Stimulated activated CD8-positive, alpha-beta memory T cell treated with anti-CD3 and anti-CD28 coated beads, Interleukin-4, amount 100 ng/mL, for 4 hours (primary cell): ENCODE measurements at regions not wholly inside any gene's neighbourhood (a gene's known extent, or its start where the extent isn't known, plus 50 kb on each side); places are given as distances from the start of the nearest gene placed in this dataset.

Experiments used
- DNase-seq, 2 donors: peaks; one replicate each; pipeline ENCODE4 v3.0.0-alpha.2; 2020; ENCODE audit warnings: low read depth in 2 of 2, low spot score in 1 of 2

DNA sequence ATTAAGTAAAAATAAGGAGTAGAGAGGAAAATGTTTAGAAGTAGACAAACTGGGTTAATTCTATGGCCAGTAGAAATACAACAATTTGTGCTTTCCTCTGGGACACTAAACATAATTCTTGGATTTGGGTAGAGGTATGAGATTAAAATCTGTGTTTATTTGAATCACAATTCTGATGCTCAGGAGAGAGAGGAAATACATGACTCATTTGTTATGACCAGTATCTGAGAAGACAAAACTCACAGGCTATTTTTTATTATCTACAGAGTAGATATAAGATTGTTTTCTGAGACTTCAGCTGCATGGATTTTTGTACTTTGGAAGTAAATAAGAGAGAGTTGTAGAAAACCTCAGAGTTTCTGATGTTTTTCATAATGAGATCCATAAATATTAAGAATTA is 315.7 kb upstream of the CWC22 start:
- DNase-seq, result no peak

DNA sequence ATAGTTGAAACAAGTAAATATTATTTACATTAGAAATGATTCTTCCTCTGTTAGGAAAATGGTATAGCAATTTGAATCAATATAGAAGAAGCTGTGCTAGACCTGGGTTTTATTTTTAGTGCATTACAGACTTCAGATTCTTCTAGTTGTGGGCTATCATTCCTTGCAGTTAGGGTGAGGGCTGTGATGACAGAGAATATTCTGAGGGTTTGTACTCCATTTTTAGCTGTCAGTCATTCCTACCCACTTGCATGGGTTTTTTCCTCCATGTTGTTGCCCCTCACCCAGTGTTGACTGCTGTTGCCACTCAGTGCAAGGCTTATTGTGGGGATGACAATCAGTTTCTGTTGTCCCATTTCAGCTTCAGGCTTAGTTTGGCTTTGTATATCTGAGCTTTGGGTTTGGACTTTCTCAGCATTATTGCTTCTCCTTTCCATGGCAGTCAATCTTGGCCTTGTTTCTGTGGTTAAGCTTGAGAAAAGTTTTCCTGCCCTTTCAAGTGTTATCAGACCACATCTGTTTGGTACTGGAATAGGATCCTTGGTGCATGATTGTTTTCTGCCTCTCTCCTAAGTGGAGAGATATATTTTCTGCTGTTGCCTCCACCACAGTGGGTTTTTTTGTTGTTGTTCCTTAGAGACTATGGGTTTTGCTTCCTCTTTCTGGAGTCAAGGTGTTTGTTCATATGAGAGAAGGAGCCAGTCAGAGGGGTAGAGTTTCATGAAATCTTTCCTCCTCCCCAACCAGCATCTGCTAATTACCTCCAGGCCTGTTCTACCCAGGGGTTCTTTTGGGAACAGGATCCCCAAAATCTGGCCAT is 312.7 kb upstream of the CWC22 start:
- DNase-seq, result no peak

DNA sequence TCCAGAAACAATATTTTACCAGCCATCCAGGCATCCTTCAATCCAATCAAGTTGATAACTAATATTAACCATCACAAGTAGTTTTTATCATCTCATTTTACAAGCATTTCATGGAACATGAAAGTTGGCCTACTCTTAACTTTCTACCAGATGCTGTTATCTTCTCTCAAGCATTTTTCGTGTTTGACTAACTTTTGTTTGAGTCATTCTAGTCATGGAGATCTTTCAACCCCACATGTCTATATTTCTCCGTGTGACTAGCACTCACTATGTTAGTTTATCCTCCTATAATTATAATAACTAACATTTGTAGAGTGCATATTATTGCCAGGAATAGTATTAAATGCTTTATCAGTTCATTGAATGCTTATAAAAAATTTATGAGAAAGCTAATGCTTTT is 307.0 kb upstream of the CWC22 start:
- no peak for DNase-seq

DNA sequence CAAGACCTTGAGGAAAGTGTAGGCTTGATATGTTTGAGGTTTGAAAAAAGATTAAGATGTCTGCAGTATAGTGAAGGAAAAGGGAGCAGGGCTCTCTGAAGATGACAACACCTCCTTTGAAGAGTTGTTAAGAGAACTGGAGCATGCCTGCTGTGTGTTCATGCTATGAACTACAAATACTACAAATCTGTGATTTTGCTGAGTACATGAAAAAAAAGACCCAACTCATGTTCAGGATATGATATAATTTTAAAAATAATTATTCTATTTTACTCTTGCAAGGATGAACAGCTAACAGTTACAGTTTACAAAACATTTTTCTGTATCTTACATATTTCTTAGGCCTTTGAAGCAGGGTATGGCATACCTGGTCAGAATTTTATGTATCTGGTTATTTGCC is 305.4 kb upstream of the CWC22 start:
- no peak for DNase-seq

DNA sequence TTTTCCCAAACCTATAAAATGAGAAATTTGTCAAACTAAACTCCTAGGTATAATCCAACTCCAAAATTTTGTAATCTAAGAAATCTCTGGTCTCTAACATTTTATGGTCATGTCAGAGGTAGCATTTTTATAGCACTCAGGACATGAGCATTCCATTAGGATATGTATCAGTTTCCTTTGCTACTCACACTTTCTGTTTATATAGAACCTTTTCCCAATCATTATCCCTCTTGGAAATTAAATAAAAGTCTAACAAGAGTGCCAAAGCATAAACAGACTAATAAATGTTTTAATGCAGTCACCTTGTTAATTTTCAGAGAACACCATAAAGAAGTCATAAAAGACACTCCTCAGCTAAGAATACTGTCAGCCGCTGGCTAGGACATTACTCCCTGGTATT is 300.0 kb upstream of the CWC22 start:
- no peak for DNase-seq

DNA sequence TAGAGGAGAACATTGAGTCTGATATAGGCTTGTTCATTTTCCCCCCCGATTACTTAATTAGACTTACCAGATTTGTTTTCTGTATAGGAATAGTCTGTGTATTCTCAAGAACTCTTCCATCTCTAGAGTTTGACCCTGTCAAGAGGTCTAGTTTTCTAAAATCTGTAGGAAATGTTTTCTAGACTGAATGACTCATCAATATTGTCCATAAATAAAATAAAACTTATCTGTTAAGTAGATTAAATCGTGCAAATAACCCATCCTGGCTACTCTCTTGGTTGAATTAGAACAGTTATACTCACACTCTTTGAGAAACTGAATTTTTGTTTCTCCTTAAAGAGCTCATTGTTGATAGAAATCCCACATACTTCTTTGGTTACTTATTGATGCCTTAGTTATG is 299.2 kb upstream of the CWC22 start:
- no peak for DNase-seq

DNA sequence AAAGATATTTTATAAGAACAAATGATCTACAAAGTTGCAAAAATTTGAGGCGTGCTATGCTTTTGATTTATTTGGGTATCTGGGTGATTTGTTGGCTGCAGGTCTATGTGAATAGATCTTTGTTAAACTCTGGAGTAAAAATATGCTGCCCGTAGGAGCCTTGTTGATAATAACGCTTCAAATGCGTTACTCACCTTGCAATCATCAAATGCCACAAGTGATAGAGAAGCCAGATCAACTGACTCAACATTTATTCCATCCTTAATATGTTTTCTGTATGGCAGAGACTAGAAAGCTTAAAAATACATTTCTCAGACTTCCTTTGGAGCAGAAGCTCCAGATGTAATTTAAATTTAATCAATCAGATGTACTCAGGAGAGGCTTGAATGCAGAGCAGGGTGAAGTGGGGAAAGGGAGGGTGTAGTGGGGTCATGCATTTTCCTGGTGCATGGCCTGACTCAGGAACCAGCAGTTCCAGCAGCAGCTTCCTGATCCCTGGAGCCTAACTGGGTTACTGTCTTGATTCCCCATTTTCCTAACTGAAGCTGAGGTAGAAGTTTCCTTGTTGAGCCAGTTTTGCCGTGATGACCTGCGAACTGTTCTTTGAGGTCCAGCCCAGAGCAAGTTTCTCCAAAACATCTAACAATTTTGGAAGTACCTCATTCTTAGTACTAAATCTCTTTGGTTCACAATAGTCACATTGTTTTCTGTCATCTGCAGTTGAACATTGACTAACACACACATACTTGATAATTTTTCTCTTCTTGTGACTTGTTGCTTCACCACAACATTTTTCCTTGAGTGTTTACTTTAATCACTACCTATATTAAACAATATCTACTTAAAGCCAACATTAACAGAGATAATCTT is 284.7 kb upstream of the CWC22 start:
- no peak for DNase-seq

DNA sequence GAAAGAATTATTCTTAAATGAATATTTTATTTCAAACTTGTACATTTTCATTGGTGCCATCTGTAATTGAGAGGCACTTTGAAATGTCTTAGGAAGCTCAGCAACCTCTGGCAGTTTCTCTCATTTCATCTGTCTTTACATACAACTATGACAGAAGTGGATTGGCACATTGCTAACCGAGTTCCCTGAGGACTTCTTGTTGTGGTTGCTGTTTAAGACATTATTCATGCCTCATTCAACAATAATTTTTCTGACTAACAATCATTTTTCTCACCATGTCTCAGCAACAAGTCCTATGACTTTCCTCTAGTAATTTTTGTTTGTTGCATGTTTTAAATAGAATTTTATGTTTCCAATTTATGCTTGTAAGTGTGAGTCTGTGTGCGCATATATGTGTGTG is 284.0 kb upstream of the CWC22 start:
- DNase-seq, result no peak

DNA sequence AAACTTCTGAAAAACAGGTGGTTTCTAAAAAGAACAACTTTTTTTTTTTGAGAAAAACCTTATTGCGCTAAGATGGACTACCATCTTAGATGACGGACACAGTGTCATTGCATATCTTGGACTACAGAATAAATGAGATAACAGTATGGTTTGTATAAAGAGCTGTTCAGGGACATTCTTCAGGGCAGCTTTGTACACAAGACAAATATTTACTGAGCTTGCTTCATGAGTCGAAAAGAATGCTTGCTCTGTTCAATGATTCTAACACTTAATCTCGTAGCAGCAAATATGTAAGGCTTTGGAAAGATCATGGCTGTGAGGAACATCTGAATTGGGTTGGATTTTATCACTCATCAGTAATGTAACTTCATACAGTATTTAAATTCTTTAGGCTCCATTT is 282.5 kb upstream of the CWC22 start:
- DNase-seq, result no peak

DNA sequence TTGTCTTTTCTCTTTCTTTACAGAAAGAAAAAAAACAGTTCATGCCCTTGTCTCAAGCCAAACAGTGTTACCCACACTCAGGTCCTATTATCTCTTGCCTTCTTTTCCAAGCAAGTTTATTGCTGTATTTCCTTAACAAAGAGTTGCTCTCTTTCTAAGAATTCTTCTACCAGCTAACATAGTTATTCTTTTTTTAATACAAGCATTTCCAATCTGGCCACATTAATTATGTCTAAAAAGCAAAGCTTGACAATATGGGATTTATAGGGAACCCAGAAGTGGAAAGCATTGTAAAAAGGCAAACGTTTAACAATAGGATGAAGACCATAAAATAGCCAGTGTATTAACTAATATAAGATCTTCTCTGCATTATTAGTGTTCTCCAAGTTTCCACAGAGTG is 272.5 kb upstream of the CWC22 start:
- DNase-seq, result no peak

DNA sequence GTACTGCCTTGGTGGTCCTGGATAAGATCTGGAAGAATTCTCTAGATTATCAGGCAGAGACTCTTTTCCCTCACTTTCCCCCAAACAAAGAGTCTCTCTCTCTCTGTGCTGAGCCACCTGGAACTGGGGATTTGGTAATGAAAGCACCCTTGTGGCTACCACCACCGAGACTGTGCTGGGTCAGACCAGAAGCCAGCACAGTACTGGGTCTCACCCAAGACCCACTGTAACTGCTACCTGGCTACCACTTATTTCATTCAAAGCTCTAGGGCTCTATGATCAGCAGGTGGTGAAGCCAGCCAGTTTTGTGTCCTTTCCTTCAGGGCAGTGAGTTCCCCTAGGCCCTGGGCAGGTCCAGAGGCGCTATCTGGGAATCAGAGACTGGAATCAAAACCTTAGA is 269.6 kb upstream of the CWC22 start:
- DNase-seq, result no peak

DNA sequence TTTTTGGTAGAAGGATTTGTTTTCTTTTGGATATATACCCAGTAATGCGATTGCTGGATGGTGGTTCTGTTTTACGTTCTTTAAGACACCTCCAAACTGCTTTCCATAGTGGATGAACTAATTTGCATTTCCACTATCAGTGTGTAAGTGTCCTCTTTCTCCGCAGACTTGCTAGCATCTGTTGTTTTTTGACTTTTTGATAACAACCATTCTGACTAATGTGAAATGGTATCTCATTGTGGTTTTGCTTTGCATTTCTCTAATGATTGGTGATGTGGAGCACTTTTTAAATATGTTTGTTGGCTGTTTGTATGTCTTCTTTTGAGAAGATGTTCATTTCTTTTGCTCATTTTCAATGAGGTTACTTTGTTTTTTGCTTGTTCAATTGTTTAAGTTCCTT is 260.9 kb upstream of the CWC22 start:
- DNase-seq, result no peak

DNA sequence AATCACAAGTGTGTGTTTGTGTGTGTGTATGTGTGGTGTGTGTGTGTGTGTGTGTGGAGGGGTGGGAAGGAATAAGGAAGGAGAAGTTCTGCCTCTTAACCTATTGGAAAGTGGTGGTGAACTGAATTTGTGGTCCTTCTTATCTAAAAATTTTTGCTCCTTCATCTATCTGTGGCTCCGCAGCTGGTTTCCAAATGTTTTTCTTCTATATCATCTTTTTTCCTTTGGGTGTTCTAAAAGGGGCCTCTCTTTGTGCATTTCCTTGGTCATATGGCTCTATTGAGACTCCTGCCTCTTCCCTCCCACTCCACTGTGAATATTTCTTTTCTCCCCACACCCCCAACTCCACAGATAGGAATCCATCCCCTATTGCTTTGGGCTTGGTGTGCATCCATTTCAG is 254.9 kb upstream of the CWC22 start:
- no peak for DNase-seq

DNA sequence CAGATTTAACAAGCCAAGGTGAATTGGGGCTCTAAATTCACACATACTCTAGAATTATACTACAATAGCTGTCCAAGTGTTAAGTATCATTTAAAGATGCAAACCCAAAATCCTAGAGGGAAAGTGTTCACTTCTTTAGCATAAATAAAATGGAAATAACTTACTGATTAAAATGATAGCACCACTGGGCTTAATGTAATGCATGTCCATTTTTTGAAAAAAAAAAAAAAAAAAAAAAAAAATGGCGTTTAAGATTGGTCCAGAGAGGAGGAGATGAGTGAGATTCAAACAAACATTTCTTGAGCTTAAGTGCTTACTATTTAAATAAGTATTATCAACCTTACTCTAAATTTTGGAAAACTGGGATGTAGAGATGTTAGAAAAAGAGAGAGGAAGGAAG is 251.5 kb upstream of the CWC22 start:
- DNase-seq, result no peak

DNA sequence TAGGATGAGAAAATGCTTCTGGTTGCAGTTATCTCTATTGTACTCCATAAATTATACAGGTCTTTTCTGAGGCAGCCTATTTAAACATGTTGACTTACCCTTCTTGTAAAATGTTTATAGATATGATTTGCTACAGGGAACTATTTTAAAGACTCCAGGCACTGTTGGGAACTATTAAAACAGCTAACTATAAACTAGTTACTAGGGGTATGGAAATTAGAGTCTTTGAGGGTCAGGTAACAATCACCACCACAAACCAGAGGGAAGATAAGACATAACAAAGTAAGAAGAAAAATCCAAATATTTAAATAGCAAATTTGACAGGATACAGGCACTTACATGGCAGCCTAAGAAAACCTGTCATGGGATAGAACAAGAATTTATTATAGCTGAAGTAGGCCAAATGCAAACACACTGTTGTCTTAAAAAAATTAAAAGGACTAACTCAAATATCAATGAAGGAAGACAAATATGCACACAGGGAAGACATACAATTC is 251.0 kb upstream of the CWC22 start:
- no peak for DNase-seq

DNA sequence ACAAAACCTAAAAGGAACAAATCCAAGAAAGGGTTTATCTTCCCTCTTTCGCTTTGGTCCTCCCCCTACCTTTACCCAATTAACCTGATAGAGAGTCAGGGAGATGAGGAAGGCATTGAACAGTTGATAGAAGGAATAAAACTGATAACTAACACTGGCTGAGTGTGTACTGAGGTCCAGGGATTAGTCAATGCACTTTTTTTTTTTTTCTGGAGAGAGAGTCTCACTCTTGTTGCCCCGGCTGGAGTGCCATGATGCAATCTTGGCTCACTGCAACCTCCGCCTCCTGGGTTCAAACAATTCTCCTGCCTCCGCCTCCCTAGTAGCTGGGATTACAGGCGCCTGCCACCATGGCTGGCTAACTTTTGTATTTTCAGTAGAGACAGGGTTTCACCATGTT is 250.2 kb upstream of the CWC22 start:
- DNase-seq, result no peak

DNA sequence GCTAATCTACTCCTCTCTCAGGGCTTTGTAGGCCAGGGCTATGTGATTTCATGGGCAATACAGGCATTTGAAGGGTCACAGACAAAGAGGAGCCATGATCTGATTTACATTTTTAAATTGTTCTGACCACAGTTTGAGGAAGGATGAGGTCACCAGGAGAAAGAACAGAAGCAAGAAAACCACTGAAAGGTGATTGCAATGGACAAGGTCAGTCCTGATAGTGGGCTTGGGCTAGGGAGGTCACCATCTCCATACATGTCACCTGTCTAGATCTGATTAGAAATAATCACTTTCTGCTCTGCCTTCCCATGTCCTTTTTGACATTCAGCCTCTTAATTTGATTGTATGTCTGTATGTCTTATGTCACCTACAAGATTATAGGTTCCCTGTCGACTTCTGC is 248.9 kb upstream of the CWC22 start:
- no peak for DNase-seq

DNA sequence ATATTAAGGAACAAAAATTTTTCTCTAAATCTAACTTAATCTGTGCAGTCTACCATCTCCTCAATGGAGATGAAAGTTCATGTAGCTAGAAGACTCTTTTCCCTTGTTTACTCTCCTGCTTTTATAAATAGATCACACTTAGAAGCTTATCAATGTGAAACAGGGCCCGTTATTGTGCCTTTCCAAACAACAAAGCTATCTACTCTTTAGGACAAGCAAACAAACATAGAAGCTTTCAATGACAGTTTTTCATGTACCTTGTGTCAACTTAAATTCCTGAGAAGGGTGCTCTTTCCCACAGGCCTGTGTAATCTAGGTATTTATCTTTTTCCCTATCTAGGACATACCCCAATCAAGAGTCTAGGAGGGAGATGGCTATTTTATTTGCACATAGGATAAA is 247.8 kb upstream of the CWC22 start:
- no peak for DNase-seq

DNA sequence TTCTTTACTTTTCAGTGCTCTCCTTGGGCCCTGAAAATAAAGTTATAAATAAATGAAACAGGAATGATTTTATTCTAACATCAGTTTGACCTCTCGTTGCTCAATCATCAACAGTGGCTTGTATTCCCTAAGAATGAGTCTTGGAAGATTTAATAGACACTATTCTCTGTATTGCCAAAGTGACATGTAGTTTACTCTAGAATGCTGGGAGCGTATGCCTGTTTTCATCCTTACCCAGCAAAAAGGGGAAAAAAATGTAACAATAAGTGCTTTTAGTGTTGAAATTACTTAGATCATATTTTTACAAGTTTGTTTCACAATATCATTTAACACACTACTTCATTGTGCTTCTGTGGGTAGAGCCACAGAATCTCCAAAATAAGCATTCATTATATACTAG is 240.6 kb upstream of the CWC22 start:
- no peak for DNase-seq

DNA sequence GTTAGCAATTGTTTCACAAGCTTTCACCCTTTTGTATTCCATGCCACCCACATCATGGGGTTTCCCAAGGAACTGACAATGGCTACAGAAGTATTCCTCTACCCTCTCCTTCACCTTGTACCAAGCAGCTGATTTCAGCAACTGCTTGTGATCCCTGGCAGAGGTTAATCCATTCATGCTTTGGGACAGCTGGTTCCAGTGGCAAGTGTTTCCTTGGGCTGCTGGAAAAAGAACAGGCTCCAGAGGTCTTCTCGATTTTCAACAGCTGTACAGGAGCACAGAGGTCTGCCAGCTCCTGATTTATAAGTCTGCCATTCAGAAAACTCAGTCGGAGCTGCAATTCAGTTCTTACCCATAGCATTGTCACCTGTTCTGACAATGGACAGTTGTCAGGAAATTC is 239.2 kb upstream of the CWC22 start:
- no peak for DNase-seq

DNA sequence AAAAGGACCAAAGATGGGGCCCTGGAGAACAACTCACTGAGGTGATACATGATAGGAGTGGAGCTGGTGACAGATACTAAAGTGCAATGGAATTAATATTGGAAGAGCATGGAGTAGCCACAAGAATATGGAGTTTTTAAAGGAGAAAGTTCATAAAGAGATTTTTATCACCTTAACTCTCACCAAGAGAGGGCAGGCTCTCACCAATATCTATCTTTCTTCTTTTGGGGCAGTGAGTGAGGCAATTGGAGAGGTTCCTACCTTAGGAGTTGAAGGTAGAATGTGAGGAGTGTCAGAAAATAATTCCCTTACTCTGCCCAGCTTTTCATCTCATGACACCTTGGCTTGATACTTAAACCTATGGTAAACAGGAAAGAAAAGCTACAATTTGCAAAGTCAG is 233.7 kb upstream of the CWC22 start:
- DNase-seq, result no peak

DNA sequence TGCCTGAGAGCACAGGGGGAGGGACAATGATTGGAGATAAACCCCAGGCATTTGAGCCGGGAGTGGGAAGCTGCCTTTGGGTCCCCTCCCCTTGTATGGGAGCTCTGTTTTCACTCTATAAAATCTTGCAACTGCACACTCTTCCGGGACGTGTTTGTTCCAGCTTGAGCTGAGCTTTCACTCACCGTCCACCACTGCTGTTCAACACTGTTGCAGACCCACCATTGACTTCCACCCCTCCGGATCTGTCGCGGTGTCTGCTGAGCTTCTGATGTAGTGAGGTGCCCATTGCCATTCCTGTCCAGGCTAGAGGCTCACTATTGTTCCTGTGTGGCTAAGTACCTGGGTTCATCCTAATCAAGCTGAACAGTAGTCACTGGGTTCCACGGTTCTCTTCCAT is 231.6 kb upstream of the CWC22 start:
- DNase-seq, result no peak
